ENCODE measurements at regions not wholly inside any gene's neighbourhood (a gene's known extent, or its start where the extent isn't known, plus 50 kb on each side); places are given as distances from the start of the nearest gene placed in this dataset.

DNA sequence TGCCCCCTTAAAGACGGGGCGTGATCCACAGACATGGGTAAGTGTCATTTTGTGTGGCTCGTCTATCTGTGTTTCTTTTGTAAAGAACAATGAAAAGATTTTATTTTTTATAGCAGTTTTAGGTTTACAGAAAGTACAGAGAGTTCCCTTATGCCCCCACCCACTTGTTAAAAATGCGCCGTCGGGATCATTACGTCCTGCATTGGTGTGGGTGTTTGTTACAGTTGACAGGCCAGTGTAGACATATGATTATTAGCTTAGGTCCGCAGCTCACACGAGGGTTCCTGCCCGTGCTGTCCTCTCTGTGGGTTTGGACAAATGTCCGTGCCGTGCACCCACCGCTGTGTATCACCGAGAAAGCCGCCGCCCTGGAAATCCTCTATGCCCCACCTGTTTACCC lies 50.5 kb downstream of the RGS12 start:
- no peak for DNase-seq

DNA sequence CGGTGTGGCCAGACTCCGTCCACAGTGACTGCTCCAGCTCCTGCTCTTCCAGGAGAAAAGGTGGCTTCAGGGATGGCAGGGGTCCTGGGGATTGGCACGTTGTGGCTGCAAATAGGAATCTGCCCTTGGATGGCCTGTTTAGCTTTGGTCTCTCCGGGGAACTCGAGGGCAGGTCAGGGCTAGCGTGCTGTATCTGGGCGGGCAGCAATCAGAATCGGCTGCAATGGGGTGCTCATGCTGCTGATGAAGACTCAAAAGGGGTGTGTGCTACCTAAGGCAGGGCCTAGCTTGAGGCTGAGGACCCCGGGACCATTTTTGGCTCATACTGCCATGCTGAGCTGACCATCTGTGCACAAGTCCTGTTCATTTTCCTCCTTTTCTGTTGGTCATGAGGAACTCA lies 51.3 kb downstream of the RGS12 start:
- no peak for DNase-seq

DNA sequence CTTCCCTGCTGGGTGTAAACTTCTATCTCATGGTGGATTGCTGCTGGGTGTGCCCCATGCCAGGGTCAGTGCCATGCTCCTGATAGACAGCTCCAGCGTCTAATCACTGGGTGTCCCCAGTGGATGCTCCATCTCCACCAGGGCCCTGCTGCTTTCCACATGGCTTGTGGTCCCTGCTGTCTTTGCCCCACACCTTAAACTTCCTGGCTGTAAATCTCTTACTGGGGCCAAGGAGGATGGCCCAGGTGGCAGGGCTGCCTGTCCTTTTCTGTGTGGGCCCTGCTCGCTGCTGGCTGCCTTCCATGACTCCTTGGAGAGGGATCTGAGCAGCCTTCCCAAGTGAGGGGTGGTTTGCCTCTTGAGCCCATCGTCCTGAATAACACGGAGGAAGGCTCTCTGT lies 51.8 kb downstream of the RGS12 start:
- no peak for DNase-seq

DNA sequence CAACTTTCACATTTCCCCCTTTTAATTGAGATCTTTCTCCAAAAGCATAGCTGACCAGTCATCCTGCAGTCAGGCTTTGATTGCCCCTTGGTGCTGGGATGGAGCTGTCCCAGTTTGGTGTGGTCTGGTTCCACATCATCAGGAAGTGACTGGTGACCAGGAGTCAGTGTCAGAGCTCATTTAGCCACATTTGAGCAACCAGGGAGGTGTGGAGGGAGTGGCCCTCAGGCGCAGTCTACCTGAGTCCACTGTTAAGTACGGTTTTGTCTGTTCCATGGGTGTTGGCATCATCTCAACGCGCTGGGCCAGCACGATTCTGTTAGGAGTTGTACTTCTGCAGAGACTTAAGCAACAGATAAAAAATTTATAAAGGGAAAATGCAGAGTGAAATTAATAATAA lies 52.6 kb downstream of the RGS12 start:
- no peak for DNase-seq

DNA sequence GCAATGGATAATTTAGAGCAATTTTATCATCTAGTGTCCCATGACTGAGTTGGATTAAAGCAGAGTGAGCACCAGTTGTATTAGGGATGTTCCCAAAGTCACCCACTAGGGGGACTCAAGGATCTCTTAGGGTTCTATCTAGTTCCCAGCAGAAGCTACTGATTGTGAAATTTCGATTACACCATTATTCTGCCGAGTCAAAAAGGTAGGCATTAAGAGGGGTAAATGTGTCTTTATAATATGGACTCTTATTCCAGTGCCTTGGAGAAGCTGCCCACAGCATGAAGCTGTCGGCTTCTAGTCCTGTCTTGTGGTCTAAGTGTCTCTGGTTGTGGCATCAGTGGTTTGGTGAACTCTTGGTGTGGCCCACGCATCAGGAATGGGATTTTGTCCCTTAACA lies 53.3 kb downstream of the RGS12 start:
- DNase-seq: peak; percentile 77

DNA sequence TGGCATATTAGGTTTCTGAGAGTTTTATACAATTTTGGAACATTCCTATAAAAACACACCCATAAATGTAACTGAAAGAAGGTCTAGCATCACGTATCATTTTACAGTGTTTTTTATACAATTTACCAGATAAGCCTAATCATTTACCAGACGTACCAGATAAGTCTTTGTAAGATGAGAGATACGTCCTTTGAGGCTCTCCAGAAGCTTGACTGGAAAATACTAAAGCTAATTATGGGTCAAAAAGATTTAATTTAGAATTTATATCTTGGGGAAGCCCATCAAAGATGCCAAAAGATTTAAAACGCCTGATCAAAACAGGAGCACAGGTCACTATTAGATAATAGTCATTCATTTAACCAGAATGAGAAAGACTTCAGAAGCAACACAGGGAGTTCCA lies 55.0 kb downstream of the RGS12 start:
- no peak for DNase-seq

DNA sequence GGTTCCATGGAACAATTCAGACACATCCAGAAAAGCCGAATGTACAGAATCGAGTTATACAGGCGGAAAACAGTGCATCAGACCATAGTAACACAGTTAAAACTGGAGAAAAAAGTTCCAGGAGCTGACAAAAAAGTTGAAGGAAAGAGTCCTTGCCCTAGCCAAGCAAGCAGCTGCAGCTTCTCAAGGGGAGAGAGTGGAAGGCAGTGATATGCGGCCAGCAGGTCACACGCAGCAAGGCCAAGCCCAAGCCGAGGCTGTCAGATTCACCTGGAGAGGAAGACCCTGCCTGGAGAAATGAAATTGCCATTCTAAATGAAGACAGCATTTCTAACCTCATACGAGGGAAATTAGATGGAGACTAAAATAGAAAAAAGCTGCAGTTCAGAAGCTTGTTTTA lies 55.8 kb downstream of the RGS12 start:
- no peak for DNase-seq

DNA sequence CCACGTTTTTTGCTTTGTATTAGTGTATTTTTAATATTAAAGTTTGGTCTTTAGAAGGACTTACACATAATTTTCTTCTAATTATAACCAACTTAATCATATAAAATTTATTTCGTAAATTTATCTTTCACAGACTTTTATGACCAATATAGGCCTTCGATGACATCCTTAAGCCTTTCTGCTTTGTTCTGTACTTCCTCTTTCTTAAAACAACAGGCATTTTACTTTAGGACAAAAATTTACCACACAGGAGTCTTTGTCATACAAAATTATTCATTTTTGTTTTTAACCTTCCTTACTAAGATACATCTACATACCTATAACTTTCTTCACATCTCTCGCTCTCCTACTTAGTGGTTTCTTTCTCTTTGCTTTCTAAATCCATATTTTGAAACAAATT lies 56.3 kb downstream of the RGS12 start:
- DNase-seq: no peak

DNA sequence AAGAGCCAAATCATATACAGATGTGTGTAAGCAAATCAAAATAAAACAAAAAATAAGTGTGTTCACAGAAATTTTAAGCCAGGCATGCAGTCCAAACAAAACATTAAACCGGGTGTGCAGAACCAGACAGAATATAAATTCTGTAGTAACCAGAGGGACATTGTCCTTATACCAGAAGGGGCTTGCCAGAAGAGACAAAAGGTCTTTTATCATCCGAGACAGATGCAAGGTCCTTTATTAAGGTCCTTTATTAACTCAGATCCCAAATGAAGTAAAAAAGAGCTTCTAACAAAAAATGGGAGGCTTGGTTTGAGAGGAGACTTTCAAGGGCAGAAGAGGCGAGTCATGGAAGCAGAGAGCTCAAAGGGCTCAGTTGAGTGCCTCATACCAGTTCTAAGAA lies 59.2 kb downstream of the RGS12 start:
- no peak for DNase-seq

DNA sequence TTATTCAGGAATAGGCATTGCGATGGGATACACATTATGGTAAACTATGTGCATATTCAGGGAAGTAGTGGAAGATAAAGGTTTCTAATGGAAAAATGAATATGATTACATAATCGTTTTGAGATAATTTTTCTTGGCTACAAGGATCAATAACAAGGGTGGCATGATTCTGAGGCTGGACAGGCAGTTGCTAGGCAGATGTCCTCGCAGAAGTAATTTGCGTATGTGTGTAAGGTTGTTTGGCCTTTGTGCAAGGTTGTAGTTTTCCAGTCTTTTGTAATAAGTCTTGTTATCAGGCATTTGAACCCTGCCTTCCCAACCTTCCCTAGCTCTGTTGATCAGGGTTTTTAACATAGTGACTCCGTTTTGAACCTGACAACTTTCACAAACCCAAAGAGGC lies 59.7 kb downstream of the RGS12 start:
- DNase-seq: no peak

DNA sequence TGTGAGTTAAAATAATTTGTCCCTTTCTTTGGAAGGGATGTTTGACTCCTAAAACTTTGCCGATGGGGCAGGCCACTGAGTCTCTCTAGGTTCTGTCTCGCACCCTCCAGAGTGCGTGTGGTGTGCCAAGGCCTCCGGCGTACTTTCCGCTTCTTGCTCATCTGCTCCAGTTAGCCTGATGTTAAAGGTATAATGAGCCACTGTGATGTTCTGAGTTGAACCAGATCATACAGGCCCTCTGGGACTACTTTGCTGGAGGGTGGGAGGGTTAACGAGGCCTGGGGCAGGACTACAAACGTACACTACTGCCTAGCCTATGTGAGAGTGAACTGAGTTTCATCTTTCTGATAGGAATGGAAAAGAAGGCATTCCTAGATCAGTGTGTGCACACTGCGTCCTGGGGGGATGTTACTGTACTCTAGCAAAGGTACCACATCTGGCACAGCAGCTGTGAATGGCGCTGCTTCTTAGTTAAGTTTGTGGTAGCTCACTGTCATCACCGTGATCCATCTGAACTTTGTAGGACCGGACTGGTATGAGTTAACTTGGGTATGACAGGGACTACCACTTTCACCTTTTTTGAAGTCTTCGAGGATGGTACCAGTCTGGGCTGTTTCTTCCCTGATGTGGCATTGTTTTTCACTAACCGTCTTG lies 60.2 kb downstream of the RGS12 start:
- no peak for DNase-seq

DNA sequence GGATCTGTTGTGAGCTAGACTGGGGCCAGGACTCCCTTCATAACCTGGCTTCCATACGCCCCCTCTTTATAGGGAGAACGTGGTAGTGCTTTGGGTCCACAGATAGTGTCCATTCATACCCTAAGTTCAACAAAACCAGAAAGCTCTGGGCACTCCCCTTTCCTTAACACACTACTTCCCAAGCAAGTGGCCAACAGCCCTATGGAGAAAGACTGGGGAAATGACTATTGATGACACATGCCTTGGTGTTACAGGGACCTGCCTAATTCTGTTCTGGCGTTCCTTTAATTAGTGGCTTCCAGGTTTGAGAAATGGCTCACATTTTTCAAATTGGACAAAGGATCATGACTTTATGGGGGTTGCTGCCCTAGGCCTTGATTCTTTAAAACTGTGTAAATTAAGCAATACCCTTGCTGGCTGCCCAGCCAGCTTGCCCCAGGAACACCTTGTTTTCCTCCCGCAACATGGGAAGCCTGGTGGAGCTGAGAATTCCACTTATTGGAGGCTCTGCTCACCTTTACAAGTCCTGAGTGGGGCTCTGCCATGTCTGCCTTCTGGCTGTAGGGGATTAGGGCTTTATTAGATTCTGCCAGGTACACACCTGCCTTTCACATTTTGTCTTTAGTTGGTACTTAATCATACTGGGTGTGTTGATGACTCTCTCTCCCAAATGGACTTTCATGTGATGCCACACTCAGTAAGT lies 61.1 kb downstream of the RGS12 start:
- DNase-seq: no peak

DNA sequence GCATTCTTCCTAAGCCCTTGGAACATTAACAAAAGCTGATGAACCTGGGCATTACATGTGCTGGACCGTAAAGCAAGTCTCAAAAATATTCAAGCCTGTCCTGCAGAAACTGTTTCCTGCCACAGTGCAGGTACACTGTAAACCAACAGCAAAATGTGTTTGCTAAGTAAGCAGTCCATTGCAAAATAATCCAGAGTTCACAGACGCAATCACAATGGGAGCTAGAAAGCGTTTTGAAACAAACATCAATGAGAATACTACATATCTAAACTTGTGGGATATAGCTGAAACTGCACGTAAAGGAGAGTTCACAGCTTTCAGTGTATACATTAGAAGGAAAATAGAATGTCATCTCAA lies 61.6 kb downstream of the RGS12 start:
- no peak for DNase-seq

DNA sequence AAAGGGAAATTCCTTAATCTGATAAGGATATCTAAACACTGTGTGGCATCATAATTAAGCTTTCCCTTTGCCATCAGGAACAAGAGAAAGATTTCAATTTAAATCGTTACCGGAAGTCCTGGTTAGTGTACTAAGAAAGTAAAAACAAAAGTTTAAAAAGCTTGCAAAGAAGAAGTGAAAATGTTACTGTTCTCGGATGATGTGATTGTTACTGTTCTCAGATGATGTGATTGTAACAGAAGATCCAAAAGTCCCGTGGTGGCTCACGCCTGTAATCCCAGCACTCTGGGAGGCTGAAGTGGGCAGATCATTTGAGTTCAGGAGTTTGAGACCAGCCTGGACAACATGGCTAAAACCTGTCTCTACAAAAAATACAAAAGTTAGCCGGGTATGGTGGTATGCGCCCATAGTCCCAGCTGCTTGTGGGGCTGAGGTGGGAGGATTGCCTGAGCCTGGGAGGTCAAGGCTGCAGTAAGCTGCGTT lies 62.5 kb downstream of the RGS12 start:
- no peak for DNase-seq

DNA sequence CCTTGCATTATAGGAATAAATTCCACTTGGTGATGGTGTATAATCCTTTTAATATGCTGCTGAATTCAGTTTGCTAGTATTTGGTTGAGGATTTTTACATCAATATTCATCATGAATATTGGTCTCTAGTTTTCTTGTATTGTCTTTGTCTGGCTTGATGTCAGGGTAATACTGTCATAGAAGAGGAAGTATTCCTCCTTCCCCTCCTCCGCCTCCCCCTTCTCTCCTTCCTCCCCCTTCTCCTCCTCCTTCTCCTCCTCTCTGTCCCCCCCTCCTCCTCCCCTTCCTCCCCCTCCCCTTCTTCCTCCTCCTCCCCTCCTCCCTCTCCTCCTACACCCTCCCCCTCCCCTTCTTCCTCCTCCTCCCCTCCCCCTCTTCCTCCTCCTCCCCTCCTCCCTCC lies 65.8 kb downstream of the RGS12 start:
- no peak for DNase-seq

DNA sequence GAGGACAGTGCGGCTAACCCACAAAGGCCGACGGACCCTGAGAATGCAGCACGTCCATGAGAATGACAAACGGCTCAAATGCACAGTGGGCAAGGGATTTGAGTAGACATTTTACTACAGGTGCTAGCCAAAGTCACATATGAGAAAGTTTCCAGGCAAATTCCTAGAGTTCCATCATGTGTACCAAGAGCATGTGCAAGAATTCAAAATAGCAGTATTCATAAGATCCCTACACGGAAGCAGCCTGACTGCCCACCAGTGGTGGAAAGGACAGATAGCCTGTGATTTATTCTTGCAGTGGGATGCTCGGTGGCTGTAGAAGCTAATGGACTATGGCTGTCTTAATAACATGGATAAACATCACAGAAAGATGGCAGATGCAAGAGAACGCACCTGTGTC lies 68.0 kb downstream of the RGS12 start:
- no peak for DNase-seq

DNA sequence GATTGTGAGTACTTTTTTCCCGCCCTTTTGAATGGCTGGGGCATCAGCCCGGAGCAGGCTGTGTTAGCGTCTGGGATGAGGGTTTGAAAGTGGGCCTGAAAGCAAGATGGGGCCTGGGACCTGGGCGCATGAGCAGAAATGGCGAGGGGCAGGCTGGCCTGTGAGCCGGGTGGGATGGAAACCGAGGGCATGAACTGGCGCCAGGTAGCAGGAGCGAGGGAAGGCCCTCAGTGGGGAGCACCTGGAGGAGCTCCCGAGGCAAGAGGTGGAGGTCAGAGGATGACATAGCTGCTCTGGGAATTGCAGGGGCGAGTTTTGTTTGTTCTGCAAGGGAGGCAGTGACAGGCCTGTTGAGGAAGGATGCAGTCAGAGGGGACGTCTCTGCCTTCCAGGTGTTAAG lies 68.6 kb downstream of the RGS12 start:
- DNase-seq: no peak

DNA sequence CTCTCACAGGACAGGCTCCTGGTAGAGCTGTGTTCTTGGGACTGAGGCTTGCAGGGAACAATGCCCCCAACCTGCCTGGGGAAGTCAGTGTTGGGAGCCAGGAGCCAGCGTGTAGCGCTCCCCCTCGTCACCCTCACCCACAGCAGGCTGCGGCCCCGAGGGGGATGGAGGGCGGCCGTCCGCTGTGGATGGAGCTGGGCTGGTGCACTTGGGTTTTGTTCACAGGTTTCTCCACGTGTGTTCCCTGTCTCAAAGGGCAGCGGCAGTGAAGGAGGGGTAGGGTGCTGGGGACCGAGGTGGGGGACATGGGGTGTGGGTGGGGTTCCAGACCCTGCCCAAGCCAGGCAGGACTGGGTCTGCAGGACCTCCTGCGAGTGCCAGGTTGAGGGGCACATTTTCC lies 69.1 kb downstream of the RGS12 start:
- no peak for DNase-seq

DNA sequence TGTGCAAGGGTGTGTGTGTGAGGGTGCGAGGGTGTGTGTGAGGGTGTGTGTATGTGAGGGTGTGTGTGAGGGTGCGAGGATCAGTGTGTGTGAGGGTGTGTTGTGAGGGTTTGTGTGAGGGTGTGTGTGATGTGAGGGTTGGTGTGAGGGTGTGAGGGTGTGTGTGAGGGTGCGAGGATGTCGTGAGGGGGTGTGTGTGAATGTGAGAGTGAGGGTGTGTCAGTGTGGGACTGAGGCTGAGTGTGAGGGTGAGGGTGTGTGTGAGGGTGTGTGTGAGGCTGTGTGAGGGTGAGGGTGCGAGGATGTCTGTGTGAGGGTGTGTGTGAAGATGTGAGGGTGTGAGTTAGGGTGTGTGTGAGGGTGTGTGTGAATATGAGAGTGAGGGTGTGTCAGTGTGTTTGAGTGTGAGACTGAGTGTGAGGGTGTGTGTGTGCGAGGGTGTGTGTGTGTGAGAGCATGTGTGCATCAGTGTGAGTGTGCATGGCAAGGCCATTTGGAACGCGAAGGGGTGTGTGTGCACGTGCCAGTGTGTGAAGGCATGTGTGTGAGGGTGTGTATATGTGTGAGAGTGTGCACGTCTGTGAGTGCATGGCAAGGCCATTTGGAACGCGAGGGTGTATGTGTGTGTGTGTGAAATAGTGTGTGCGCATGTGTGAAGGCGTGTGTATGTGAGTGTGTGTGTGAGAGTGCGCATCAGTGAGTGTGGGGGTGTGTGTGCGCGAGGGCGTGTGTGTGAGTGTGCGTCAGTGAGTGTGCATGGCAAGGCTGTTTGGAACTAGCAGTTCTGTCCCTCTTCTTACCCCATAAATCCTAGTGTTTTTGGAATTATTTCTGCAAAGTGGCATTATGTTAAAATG lies 69.8 kb downstream of the RGS12 start:
- DNase-seq: no peak

DNA sequence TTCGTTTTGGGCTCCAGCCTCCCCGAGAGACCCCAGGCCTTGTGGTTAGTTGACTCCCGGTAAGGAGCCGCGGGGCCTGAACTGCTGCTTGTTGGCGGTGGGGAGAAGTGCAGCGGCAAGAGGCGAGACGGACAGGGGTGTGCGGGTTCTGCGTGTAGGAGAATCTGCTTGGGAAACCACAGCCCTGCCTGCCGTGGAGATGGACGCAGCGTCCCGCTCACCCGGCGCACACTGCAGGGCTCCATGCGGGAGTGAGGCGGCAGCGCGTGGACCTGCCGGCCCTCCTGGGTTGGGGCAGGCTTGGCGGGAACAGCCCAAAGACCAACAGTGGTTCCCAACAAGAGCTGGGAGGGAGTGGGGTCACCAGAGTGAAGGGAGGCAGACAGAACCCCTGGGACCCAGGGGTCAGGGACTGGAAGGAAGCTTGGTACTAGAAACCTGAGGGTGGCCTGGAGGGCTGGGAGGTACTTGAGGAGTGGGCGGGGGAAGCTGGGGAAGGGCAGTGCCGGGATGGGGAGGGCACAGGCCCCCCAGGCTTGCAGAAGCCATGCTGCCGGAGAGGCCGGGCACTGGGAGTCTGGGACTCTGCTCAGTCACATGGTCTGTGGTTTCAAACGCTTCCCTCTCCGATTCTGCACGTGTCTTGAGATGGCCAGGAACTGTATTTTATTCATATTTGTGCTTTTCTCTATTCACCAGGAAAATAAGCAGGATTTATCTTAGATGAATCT lies 70.8 kb downstream of the RGS12 start:
- DNase-seq: no peak

DNA sequence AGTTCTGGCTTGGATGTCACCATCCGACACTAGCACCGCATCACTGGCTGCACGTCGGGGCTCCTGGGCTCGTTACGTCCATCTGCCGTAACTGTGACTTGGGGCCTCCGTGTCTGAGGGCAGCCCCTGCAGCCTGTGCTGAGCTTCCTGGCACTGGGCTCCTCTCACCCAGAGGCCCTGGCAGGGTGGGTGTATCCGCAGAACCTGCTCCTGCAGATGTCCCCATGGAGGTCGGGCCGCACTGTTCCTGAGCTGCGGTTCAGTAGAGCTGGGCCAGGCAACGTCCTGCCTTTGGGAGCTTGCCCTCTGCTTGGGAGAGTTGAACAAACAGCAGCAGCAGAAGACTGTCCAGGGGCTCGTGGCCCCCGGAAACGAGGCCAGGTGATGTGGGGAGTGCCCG lies 71.4 kb downstream of the RGS12 start:
- no peak for DNase-seq

DNA sequence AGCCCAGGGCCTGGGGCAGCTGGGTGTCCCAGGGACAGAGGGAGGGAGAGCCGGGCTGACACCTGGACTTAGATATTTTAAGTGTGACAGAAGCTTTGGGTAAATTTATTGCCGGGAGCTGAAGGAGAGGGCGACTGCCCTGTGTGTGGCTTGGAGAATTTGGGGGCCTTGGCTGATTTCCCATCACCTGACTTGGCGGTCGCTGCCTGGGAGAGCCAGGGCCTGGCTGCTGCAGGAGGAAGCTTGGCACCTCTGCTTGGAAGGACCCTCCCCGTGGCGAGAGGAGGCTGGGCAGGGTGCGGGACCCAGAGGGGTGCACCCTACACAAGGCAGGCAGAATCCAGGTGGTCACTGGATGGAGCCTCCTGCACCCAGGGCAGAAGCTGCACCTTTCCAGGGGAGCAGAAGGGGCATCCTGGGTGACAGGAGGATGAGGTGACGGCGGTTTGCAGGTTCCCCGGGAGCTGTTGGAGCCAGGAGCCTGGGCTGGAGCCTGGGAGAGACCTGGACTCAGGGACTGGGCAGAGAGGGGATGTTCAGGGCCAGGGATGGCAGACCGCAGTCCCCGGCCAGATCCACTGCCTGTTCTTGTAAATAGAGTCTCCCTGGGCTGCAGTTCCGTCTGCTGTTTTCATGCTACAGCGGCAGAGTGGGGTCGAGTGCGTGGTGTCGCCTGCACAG lies 72.0 kb downstream of the RGS12 start:
- no peak for DNase-seq
